Endothelial cell (in vitro differentiated cells): ENCODE measurements at regions not wholly inside any gene's neighbourhood (a gene's known extent, or its start where the extent isn't known, plus 50 kb on each side); places are given as distances from the start of the nearest gene placed in this dataset.

Experiments used
- DNase-seq: peaks from one replicate; pipeline ENCODE4 v3.0.0; 2021; ENCODE audit warnings: low spot score
- H3K27ac Mint-ChIP-seq: one replicate; pipeline ENCODE4 v1.8.0; 2021; ENCODE audit warnings: mixed read lengths, inconsistent platforms; ENCODE audit not compliant: unreplicated experiment
- H3K27me3 Mint-ChIP-seq: one replicate; pipeline ENCODE4 v1.8.0; 2021; ENCODE audit warnings: mild to moderate bottlenecking, moderate library complexity, mixed read lengths, inconsistent platforms; ENCODE audit not compliant: unreplicated experiment
- H3K36me3 Mint-ChIP-seq: one replicate; pipeline ENCODE4 v1.8.0; 2021; ENCODE audit warnings: mild to moderate bottlenecking, low read depth, mixed read lengths, inconsistent platforms; ENCODE audit not compliant: unreplicated experiment
- H3K4me1 Mint-ChIP-seq: one replicate; pipeline ENCODE4 v1.8.0; 2021; ENCODE audit warnings: mild to moderate bottlenecking, mixed read lengths, inconsistent platforms; ENCODE audit not compliant: unreplicated experiment
- H3K4me3 Mint-ChIP-seq: one replicate; pipeline ENCODE4 v1.8.0; 2021; ENCODE audit warnings: mild to moderate bottlenecking, mixed read lengths, inconsistent platforms; ENCODE audit not compliant: unreplicated experiment
- H3K9me3 Mint-ChIP-seq: one replicate; pipeline ENCODE4 v1.8.0; 2021; ENCODE audit warnings: mixed read lengths, inconsistent platforms; ENCODE audit not compliant: unreplicated experiment
- CTCF ChIP-seq: fragments of 200-600 bp; sonication (generic); IDR thresholded peaks from one replicate; pipeline ENCODE4 v1.5.0; 2021; ENCODE audit warnings: antibody characterized with exemption; ENCODE audit not compliant: unreplicated experiment

GRCh38 chr5:158462349-158463114, 603.6 kb upstream of the CLINT1 start:
- Mint-ChIP-seq H3K4me3 (no peak overlapping the region), H3K9me3 (no peaks in the 10 kb centered on the region), H3K27me3 (no peaks in the 10 kb centered on the region), H3K36me3 (no peaks in the 10 kb centered on the region), H3K4me1 (peaks cover 21% of the 10 kb centered on the region), H3K27ac (no peak overlapping the region)
- DNase-seq = no peak
- no peak for TF ChIP-seq CTCF

- Mint-ChIP-seq H3K36me3 (no peaks in the 10 kb centered on the region), H3K27me3 (no peaks in the 10 kb centered on the region), H3K27ac (no peak overlapping the region), H3K9me3 (no peaks in the 10 kb centered on the region), H3K4me1 (peaks cover 21% of the 10 kb centered on the region), H3K4me3 (no peak overlapping the region)
- DNase-seq = no peak
- no peak for TF ChIP-seq CTCF
Observed at GRCh38 chr5:158461240-158461854, 602.4 kb upstream of the CLINT1 start.

- no peak overlapping the region for H3K4me3 Mint-ChIP-seq
- TF ChIP-seq CTCF = no peak
- H3K4me1 Mint-ChIP-seq = no peaks in the 10 kb centered on the region
- H3K9me3 Mint-ChIP-seq = no peaks in the 10 kb centered on the region
- DNase-seq = no peak
- no peaks in the 10 kb centered on the region for H3K36me3 Mint-ChIP-seq
- H3K27ac Mint-ChIP-seq = no peak overlapping the region
- H3K27me3 Mint-ChIP-seq = no peaks in the 10 kb centered on the region
Observed at GRCh38 chr5:158458086-158458485, 599.1 kb upstream of the CLINT1 start.

- Mint-ChIP-seq H3K36me3 (no peaks in the 10 kb centered on the region), H3K27me3 (no peaks in the 10 kb centered on the region), H3K4me1 (no peaks in the 10 kb centered on the region), H3K27ac (no peak overlapping the region), H3K4me3 (no peak overlapping the region), H3K9me3 (no peaks in the 10 kb centered on the region)
- no peak for TF ChIP-seq CTCF
- no peak for DNase-seq
Observed at GRCh38 chr5:158456756-158457155, 597.8 kb upstream of the CLINT1 start.

- Mint-ChIP-seq H3K27me3 (no peaks in the 10 kb centered on the region), H3K27ac (no peak overlapping the region), H3K9me3 (no peaks in the 10 kb centered on the region), H3K4me3 (no peak overlapping the region), H3K4me1 (no peaks in the 10 kb centered on the region), H3K36me3 (no peaks in the 10 kb centered on the region)
- no peak for DNase-seq
- TF ChIP-seq CTCF = no peak
Observed at GRCh38 chr5:158456241-158456640, 597.3 kb upstream of the CLINT1 start.
